Stimulated activated CD4-positive, alpha-beta T cell treated with anti-CD3 and anti-CD28 coated beads, Interleukin-4, amount 100 ng/mL, for 24 hours (primary cell): ENCODE measurements at regions not wholly inside any gene's neighbourhood (a gene's known extent, or its start where the extent isn't known, plus 50 kb on each side); places are given as distances from the start of the nearest gene placed in this dataset.
"Not testable (repeated sequence)": the region's sequence is repeated elsewhere in the genome, so short reads cannot be mapped to it uniquely, and the experiment has no call there.

Experiments
- DNase-seq: peaks from one replicate; pipeline ENCODE4 v3.0.0-alpha.2; 2020

- no peak for DNase-seq
Observed at GRCh38 chr5:109992264-109992915, 302.7 kb downstream of the MAN2A1 start.

- no peak for DNase-seq
Observed at GRCh38 chr5:109994135-109994534, 304.4 kb downstream of the MAN2A1 start.

- no peak for DNase-seq
Observed at GRCh38 chr5:109996246-109996645, 306.5 kb downstream of the MAN2A1 start.

- no peak for DNase-seq
Observed at GRCh38 chr5:109997161-109997560, 307.4 kb downstream of the MAN2A1 start.

- no peak for DNase-seq
Observed at GRCh38 chr5:109998208-109998607, 308.5 kb downstream of the MAN2A1 start.

GRCh38 chr5:109998726-109999125 is 309.0 kb downstream of the MAN2A1 start:
- DNase-seq = no peak

- no peak for DNase-seq
Observed at GRCh38 chr5:110001648-110002047, 311.9 kb downstream of the MAN2A1 start.

- DNase-seq = no peak
Observed at GRCh38 chr5:110002652-110003051, 312.9 kb downstream of the MAN2A1 start.

GRCh38 chr5:110005907-110006562 is 316.3 kb downstream of the MAN2A1 start:
- not testable (repeated sequence) for DNase-seq

- DNase-seq = no peak
Observed at GRCh38 chr5:110007101-110007500, 317.4 kb downstream of the MAN2A1 start.

- no peak for DNase-seq
Observed at GRCh38 chr5:110008131-110008530, 318.4 kb downstream of the MAN2A1 start.

GRCh38 chr5:110012145-110012544 is 322.4 kb downstream of the MAN2A1 start:
- DNase-seq = no peak

GRCh38 chr5:110013017-110013416 is 323.3 kb downstream of the MAN2A1 start:
- DNase-seq = no peak

GRCh38 chr5:110017854-110018253 is 328.1 kb downstream of the MAN2A1 start:
- no peak for DNase-seq

- DNase-seq = no peak
Observed at GRCh38 chr5:110018509-110018908, 328.8 kb downstream of the MAN2A1 start.

GRCh38 chr5:110019119-110019518 is 329.4 kb downstream of the MAN2A1 start:
- DNase-seq = no peak

GRCh38 chr5:110019780-110020179 is 330.1 kb downstream of the MAN2A1 start:
- no peak for DNase-seq

GRCh38 chr5:110021251-110021650 is 331.5 kb downstream of the MAN2A1 start:
- no peak for DNase-seq

- no peak for DNase-seq
Observed at GRCh38 chr5:110025160-110025559, 335.4 kb downstream of the MAN2A1 start.

- DNase-seq = no peak
Observed at GRCh38 chr5:110027527-110028322, 338.0 kb downstream of the MAN2A1 start.

GRCh38 chr5:110031402-110032140 is 341.8 kb downstream of the MAN2A1 start:
- no peak for DNase-seq

GRCh38 chr5:110032376-110032775 is 342.6 kb downstream of the MAN2A1 start:
- no peak for DNase-seq

GRCh38 chr5:110034056-110034600 is 344.4 kb downstream of the MAN2A1 start:
- no peak for DNase-seq
